Erythroblast (primary cell): ENCODE measurements at regions not wholly inside any gene's neighbourhood (a gene's known extent, or its start where the extent isn't known, plus 50 kb on each side); places are given as distances from the start of the nearest gene placed in this dataset.
"Not testable (repeated sequence)": the region's sequence is repeated elsewhere in the genome, so short reads cannot be mapped to it uniquely, and the experiment has no call there.

Experiments used
- GATA1 ChIP-seq: IDR thresholded peaks from 2 replicates; pipeline ENCODE4 v1.6.1; 2011; ENCODE audit warnings: low read depth, mild to moderate bottlenecking, control low read depth, low read length, moderate library complexity
- POLR2A ChIP-seq: IDR thresholded peaks from 2 replicates; pipeline ENCODE4 v1.6.1; 2011; ENCODE audit warnings: mild to moderate bottlenecking, low read length

DNA sequence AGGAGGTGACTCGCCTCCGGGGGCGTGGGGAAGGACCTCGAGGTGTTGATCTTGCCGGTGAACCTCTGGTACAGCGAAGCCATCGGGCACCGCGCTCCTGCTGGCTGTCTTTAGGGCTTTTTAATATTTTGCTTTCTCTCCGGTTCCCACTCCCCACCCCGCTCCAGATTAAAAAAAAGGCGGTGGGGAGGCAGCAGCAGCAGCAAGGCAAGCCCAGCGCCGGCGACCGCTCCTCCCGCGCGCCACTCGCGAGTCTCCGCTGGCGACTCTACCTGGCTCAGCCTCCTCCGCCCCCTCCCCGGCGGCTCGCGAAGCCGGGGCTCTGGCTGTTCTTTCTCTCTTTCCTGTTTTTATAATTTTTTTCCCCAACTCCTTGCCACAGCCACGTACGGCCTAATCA, 174.0 kb downstream of the ATP6V0E2 start:
- TF ChIP-seq POLR2A, GATA1: not testable (repeated sequence)
